ENCODE measurements at regions not wholly inside any gene's neighbourhood (a gene's known extent, or its start where the extent isn't known, plus 50 kb on each side); places are given as distances from the start of the nearest gene placed in this dataset.

GRCh38 chr15:93389211-93389610 lies 300.2 kb upstream of the RGMA start:
- no peak for TF ChIP-seq CTCF (IDR thresholded peaks at IDR 0.05; ENCODE audit: low read depth, low read length)
- no peak for DNase-seq (ENCODE audit: extremely low read depth, low read depth)

GRCh38 chr15:93384886-93385285 lies 295.9 kb upstream of the RGMA start:
- no peak for DNase-seq (ENCODE audit: extremely low read depth, low read depth)
- no peak for TF ChIP-seq CTCF (IDR thresholded peaks at IDR 0.05; ENCODE audit: low read depth, low read length)

GRCh38 chr15:93382200-93382820 lies 293.3 kb upstream of the RGMA start:
- DNase-seq (ENCODE audit: extremely low read depth, low read depth), result no peak

GRCh38 chr15:93378558-93378957 lies 289.5 kb upstream of the RGMA start:
- no peak for DNase-seq (ENCODE audit: extremely low read depth, low read depth)
- TF ChIP-seq CTCF (IDR thresholded peaks at IDR 0.05; ENCODE audit: low read depth, low read length), result no peak

More at GRCh38 chr15:93382200-93382820, 293.3 kb upstream of the RGMA start:
- no peak for TF ChIP-seq CTCF (IDR thresholded peaks at IDR 0.05; ENCODE audit: low read depth, low read length)

- TF ChIP-seq CTCF (IDR thresholded peaks at IDR 0.05; ENCODE audit: low read depth, low read length), result no peak
Measured at GRCh38 chr15:93372865-93373223, 283.8 kb upstream of the RGMA start.

GRCh38 chr15:93372208-93372864 lies 283.3 kb upstream of the RGMA start:
- TF ChIP-seq CTCF (IDR thresholded peaks at IDR 0.05; ENCODE audit: low read depth, low read length), result no peak
- no peak for DNase-seq (ENCODE audit: extremely low read depth, low read depth)

More at GRCh38 chr15:93372865-93373223, 283.8 kb upstream of the RGMA start:
- DNase-seq (ENCODE audit: extremely low read depth, low read depth), result no peak

- DNase-seq (ENCODE audit: extremely low read depth, low read depth), result no peak
- TF ChIP-seq CTCF (IDR thresholded peaks at IDR 0.05; ENCODE audit: low read depth, low read length), result no peak
Measured at GRCh38 chr15:93366387-93367100, 277.5 kb upstream of the RGMA start.

Data from AG09319 (cell line).